ENCODE measurements at regions not wholly inside any gene's neighbourhood (a gene's known extent, or its start where the extent isn't known, plus 50 kb on each side); places are given as distances from the start of the nearest gene placed in this dataset.

GRCh38 chr5:143931986-143932385 lies 120.0 kb downstream of the HMHB1 start:
- Histone ChIP-seq H3K9me3 (ENCODE audit: low read depth) (no peaks in the 10 kb centered on the region), H3K4me3 (no peak overlapping the region), H3K27ac (no peak overlapping the region), H3K36me3 (no peaks in the 10 kb centered on the region), H3K27me3 (no peaks in the 10 kb centered on the region), H3K4me1 (ENCODE audit: low read depth) (no peaks in the 10 kb centered on the region)
- no peak for DNase-seq (ENCODE audit: low read depth in 1 of 2, low spot score in 1 of 2)
- TF ChIP-seq CTCF (IDR thresholded peaks at IDR 0.05; ENCODE audit: low read depth, low read length), result no peak

- no peak for DNase-seq (ENCODE audit: low read depth in 1 of 2, low spot score in 1 of 2)
Measured at GRCh38 chr5:143932584-143932983, 120.6 kb downstream of the HMHB1 start.

GRCh38 chr5:143933451-143933850 lies 121.5 kb downstream of the HMHB1 start:
- TF ChIP-seq CTCF (IDR thresholded peaks at IDR 0.05; ENCODE audit: low read depth, low read length), result no peak
- no peaks in the 10 kb centered on the region for H3K36me3 ChIP-seq
- H3K27ac ChIP-seq, result no peak overlapping the region
- DNase-seq (ENCODE audit: low read depth in 1 of 2, low spot score in 1 of 2), result no peak
- no peaks in the 10 kb centered on the region for H3K4me1 ChIP-seq (ENCODE audit: low read depth)
- H3K4me3 ChIP-seq, result no peak overlapping the region
- no peaks in the 10 kb centered on the region for H3K9me3 ChIP-seq (ENCODE audit: low read depth)
- no peaks in the 10 kb centered on the region for H3K27me3 ChIP-seq

More at GRCh38 chr5:143932584-143932983, 120.6 kb downstream of the HMHB1 start:
- Histone ChIP-seq H3K9me3 (ENCODE audit: low read depth) (no peaks in the 10 kb centered on the region), H3K27ac (no peak overlapping the region), H3K36me3 (no peaks in the 10 kb centered on the region), H3K4me1 (ENCODE audit: low read depth) (no peaks in the 10 kb centered on the region), H3K27me3 (no peaks in the 10 kb centered on the region), H3K4me3 (no peak overlapping the region)
- no peak for TF ChIP-seq CTCF (IDR thresholded peaks at IDR 0.05; ENCODE audit: low read depth, low read length)

GRCh38 chr5:143934821-143935220 lies 122.9 kb downstream of the HMHB1 start:
- H3K4me1 ChIP-seq (ENCODE audit: low read depth), result no peaks in the 10 kb centered on the region
- H3K9me3 ChIP-seq (ENCODE audit: low read depth), result no peaks in the 10 kb centered on the region
- H3K27me3 ChIP-seq, result no peaks in the 10 kb centered on the region
- no peak for TF ChIP-seq CTCF (IDR thresholded peaks at IDR 0.05; ENCODE audit: low read depth, low read length)
- no peak for DNase-seq (ENCODE audit: low read depth in 1 of 2, low spot score in 1 of 2)
- H3K27ac ChIP-seq, result no peak overlapping the region
- H3K4me3 ChIP-seq, result no peak overlapping the region
- no peaks in the 10 kb centered on the region for H3K36me3 ChIP-seq

GRCh38 chr5:143938230-143938629 lies 126.3 kb downstream of the HMHB1 start:
- Histone ChIP-seq H3K36me3 (no peaks in the 10 kb centered on the region), H3K27ac (no peak overlapping the region), H3K4me3 (no peak overlapping the region), H3K27me3 (no peaks in the 10 kb centered on the region), H3K4me1 (ENCODE audit: low read depth) (no peaks in the 10 kb centered on the region), H3K9me3 (ENCODE audit: low read depth) (no peaks in the 10 kb centered on the region)
- no peak for DNase-seq (ENCODE audit: low read depth in 1 of 2, low spot score in 1 of 2)
- no peak for TF ChIP-seq CTCF (IDR thresholded peaks at IDR 0.05; ENCODE audit: low read depth, low read length)

- DNase-seq (ENCODE audit: low read depth in 1 of 2, low spot score in 1 of 2), result no peak
- no peak for TF ChIP-seq CTCF (IDR thresholded peaks at IDR 0.05; ENCODE audit: low read depth, low read length)
- no peaks in the 10 kb centered on the region for H3K27me3 ChIP-seq
- no peak overlapping the region for H3K4me3 ChIP-seq
- no peaks in the 10 kb centered on the region for H3K9me3 ChIP-seq (ENCODE audit: low read depth)
- H3K36me3 ChIP-seq, result no peaks in the 10 kb centered on the region
- H3K4me1 ChIP-seq (ENCODE audit: low read depth), result no peaks in the 10 kb centered on the region
- no peak overlapping the region for H3K27ac ChIP-seq
Measured at GRCh38 chr5:143946837-143947236, 134.9 kb downstream of the HMHB1 start.

Data from cardiac muscle cell (in vitro differentiated cells and primary cell).